Mesenchymal stem cell (in vitro differentiated cells and primary cell): ENCODE measurements at regions not wholly inside any gene's neighbourhood (a gene's known extent, or its start where the extent isn't known, plus 50 kb on each side); places are given as distances from the start of the nearest gene placed in this dataset.

Experiments
- DNase-seq: peaks from one replicate; pipeline ENCODE4 v3.0.0-alpha.2; 2013
- H2AFZ ChIP-seq: one replicate; pipeline ENCODE4 v1.6.1; 2013; ENCODE audit warnings: low read depth, mild to moderate bottlenecking, control low read depth, inconsistent platforms, low read length, moderate library complexity
- H2AK5ac ChIP-seq: 2 replicates; pipeline ENCODE4 v1.6.1; 2013; ENCODE audit warnings: low read length, moderate library complexity, mild to moderate bottlenecking, inconsistent platforms; ENCODE audit not compliant: severe bottlenecking
- H2BK120ac ChIP-seq: one replicate; pipeline ENCODE4 v1.6.1; 2013; ENCODE audit warnings: low read depth, mild to moderate bottlenecking, inconsistent platforms, low read length, moderate library complexity
- H2BK12ac ChIP-seq, 2 experiments: one replicate each; pipeline ENCODE4 v1.6.1; 2013; ENCODE audit warnings: inconsistent platforms in 2 of 2, low read length in 2 of 2, mild to moderate bottlenecking in 2 of 2, moderate library complexity in 2 of 2, control low read depth in 1 of 2
- H2BK15ac ChIP-seq: one replicate; pipeline ENCODE4 v1.6.1; 2013; ENCODE audit warnings: mild to moderate bottlenecking, low read depth, inconsistent platforms; ENCODE audit not compliant: poor library complexity, severe bottlenecking
- H2BK5ac ChIP-seq: 2 replicates; pipeline ENCODE4 v1.6.1; 2013; ENCODE audit warnings: low read depth, mild to moderate bottlenecking, low read length, control low read depth, inconsistent platforms; ENCODE audit not compliant: poor library complexity, severe bottlenecking
- H3K14ac ChIP-seq, 2 experiments: one replicate each; pipeline ENCODE4 v1.6.1; 2013; ENCODE audit warnings: inconsistent platforms in 2 of 2, low read length in 2 of 2, control low read depth in 1 of 2, mild to moderate bottlenecking in 1 of 2, moderate library complexity in 1 of 2
- H3K18ac ChIP-seq, 2 experiments: one replicate each; pipeline ENCODE4 v1.6.1; 2013; ENCODE audit warnings: inconsistent platforms in 2 of 2, low read length in 2 of 2, control low read depth in 1 of 2, low read depth in 1 of 2, mild to moderate bottlenecking in 1 of 2
- H3K23ac ChIP-seq, 2 experiments: one replicate each; pipeline ENCODE4 v1.6.1; 2013; ENCODE audit warnings: inconsistent platforms in 2 of 2, low read length in 2 of 2, mild to moderate bottlenecking in 2 of 2, moderate library complexity in 2 of 2, control low read depth in 1 of 2
- H3K27ac ChIP-seq: 2 replicates; pipeline ENCODE4 v1.5.1; 2013; ENCODE audit warnings: mild to moderate bottlenecking, moderate library complexity, low read length, control low read depth, inconsistent platforms; ENCODE audit not compliant: poor library complexity, severe bottlenecking
- H3K27me3 ChIP-seq, 2 experiments: 2 replicates each; pipeline versions ENCODE4 v1.6.1 to v1.7.0; 2013; ENCODE audit warnings: low read length in 2 of 2, mild to moderate bottlenecking in 2 of 2, moderate library complexity in 2 of 2, control low read depth in 1 of 2, inconsistent platforms in 1 of 2; ENCODE audit not compliant: control insufficient read depth in 1 of 2, insufficient read depth in 1 of 2
- H3K36me3 ChIP-seq, 2 experiments: 2 replicates each; pipeline versions ENCODE4 v1.6.1 to v1.7.0; 2013; ENCODE audit warnings: low read length in 2 of 2, control low read depth in 1 of 2, inconsistent platforms in 1 of 2, low read depth in 1 of 2, mild to moderate bottlenecking in 1 of 2; ENCODE audit not compliant: insufficient read depth in 2 of 2, control insufficient read depth in 1 of 2
- H3K4ac ChIP-seq, 2 experiments: one replicate each; pipeline ENCODE4 v1.6.1; 2013; ENCODE audit warnings: inconsistent platforms in 2 of 2, low read length in 2 of 2, mild to moderate bottlenecking in 2 of 2, moderate library complexity in 2 of 2, control low read depth in 1 of 2, low read depth in 1 of 2
- H3K4me1 ChIP-seq: 2 replicates; pipeline ENCODE4 v1.6.1; 2013; ENCODE audit warnings: low read depth, low read length, control low read depth; ENCODE audit not compliant: control insufficient read depth, insufficient read depth
- H3K4me2 ChIP-seq: 2 replicates; pipeline ENCODE4 v1.6.1; 2013; ENCODE audit warnings: low read length, mild to moderate bottlenecking, inconsistent platforms; ENCODE audit not compliant: poor library complexity, severe bottlenecking
- H3K4me3 ChIP-seq, 2 experiments: 2 replicates each; pipeline versions ENCODE4 v1.5.1 to v1.7.0; 2013; ENCODE audit warnings: low read length in 2 of 2, mild to moderate bottlenecking in 2 of 2, control low read depth in 1 of 2, low read depth in 1 of 2; ENCODE audit not compliant: insufficient read depth in 1 of 2
- H3K79me1 ChIP-seq: replicated peaks from 2 replicates; pipeline ENCODE4 v1.6.1; 2013; ENCODE audit warnings: mild to moderate bottlenecking, control low read depth, low read length, inconsistent platforms; ENCODE audit not compliant: poor library complexity, severe bottlenecking
- H3K9ac ChIP-seq: 2 replicates; pipeline ENCODE4 v1.7.0; 2013; ENCODE audit warnings: mild to moderate bottlenecking, low read length, moderate library complexity
- H3K9me3 ChIP-seq: 2 replicates; pipeline ENCODE4 v1.7.0; 2013; ENCODE audit warnings: mild to moderate bottlenecking, low read length; ENCODE audit not compliant: control insufficient read depth
- H4K8ac ChIP-seq: one replicate; pipeline ENCODE4 v1.6.1; 2013; ENCODE audit warnings: inconsistent platforms, mild to moderate bottlenecking, low read length, moderate library complexity
- H4K91ac ChIP-seq: one replicate; pipeline ENCODE4 v1.6.1; 2013; ENCODE audit warnings: mild to moderate bottlenecking, low read length, inconsistent platforms
- WGBS: methylation state at CpG from one replicate; pipeline ENCODE4 v1.1.7; 2013; ENCODE audit warnings: mixed read lengths; 5-methylcytosine and 5-hydroxymethylcytosine counted together

DNA sequence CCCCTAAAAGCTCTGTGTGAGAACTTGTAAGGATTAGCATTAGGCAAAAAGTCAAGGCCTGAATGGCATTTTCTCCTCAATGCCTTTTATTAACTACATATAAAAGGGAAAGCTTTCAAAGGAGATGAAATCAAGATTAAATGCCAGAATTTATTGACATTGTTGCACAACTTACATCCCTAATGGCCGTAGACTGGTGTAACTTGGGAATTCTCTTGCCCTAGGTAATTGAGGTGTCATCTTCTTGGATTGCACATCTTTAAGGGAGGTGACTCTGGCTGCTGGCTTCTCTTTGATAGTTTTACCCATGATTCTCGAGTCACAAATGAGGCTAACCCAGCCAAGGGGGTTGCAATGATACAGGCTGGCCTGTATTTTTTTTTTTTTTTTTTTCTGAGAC lies 249.1 kb downstream of the TBL1XR1 start:
- Histone ChIP-seq H2BK12ac (no peak overlapping the region), H2BK15ac (no peak overlapping the region), H3K14ac (no peak overlapping the region), H4K8ac (no peak overlapping the region), H3K4me3 (no peak overlapping the region), H3K18ac (no peak overlapping the region), H3K9me3 (no peaks in the 10 kb centered on the region), H3K4me1 (peaks cover 6% of the 10 kb centered on the region), H3K4me2 (no peak overlapping the region), H3K27ac (no peak overlapping the region), H2BK120ac (no peak overlapping the region), H3K36me3 (no peaks in the 10 kb centered on the region), H3K9ac (no peak overlapping the region), H2BK5ac (no peak overlapping the region), H2AK5ac (no peak overlapping the region), H3K4ac (no peak overlapping the region), H3K79me1 (no peaks in the 10 kb centered on the region), H2AFZ (no peak overlapping the region), H4K91ac (no peak overlapping the region), H3K23ac (no peak overlapping the region), H3K27me3 (no peaks in the 10 kb centered on the region)
- 84% methylated on average over 2 of the region's 2 CpGs for WGBS
- no peak for DNase-seq

DNA sequence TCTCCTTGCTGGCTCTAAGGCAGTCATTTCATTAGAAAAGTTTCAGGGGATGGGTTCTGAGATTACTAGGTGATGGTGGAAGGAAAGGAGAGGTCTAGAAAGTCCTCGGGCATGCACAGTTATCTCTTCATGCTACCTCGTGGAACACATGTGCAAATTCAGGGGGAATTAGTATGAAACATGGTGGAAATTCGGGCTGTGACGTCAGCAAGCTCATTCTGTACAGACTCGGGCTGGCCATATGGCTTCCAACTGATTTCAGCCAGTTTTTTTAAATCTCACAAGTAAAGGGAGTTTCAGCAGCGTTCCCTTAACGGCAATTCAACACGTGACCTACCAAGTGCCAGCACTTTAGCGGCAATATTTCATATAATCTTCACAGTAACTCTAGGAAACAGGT lies 251.1 kb downstream of the TBL1XR1 start:
- Histone ChIP-seq H2BK5ac (no peak overlapping the region), H3K4me2 (no peak overlapping the region), H3K4ac (no peak overlapping the region), H4K8ac (no peak overlapping the region), H3K23ac (no peak overlapping the region), H3K9ac (no peak overlapping the region), H3K27ac (no peak overlapping the region), H2AFZ (no peak overlapping the region), H3K4me3 (no peak overlapping the region), H2BK120ac (no peak overlapping the region), H2BK15ac (no peak overlapping the region), H3K14ac (no peak overlapping the region), H2BK12ac (no peak overlapping the region), H3K4me1 (peaks cover 2% of the 10 kb centered on the region), H4K91ac (no peak overlapping the region), H3K36me3 (no peaks in the 10 kb centered on the region), H3K79me1 (no peaks in the 10 kb centered on the region), H3K27me3 (no peaks in the 10 kb centered on the region), H3K18ac (no peak overlapping the region), H2AK5ac (no peak overlapping the region), H3K9me3 (no peaks in the 10 kb centered on the region)
- WGBS = 90% methylated on average over 9 of the region's 9 CpGs
- DNase-seq = no peak

DNA sequence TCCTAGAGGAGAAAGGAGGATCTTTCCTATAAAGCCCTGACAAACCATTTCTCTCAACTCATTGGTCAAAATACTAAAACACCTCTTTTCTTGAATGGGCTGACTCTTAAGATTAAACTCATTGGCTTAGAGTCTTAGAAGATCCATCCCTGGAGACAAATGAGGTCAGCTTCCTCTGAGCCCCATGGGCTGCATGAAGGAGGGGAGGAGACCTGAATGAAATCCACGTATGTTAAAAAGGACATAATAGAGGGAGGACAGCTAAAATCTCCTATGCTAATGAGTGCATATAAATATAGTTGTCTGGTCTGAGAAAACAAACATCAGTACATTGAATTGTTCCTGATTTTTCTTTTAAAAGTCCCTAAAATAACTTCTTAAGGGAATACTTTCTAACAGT lies 255.0 kb downstream of the TBL1XR1 start:
- Histone ChIP-seq H2BK120ac (no peak overlapping the region), H2AFZ (no peak overlapping the region), H2AK5ac (no peak overlapping the region), H3K9ac (peak overlapping the region; percentile 11), H3K9me3 (no peaks in the 10 kb centered on the region), H3K14ac (no peak overlapping the region), H3K36me3 (no peaks in the 10 kb centered on the region), H4K91ac (no peak overlapping the region), H3K4me1 (no peaks in the 10 kb centered on the region), H3K79me1 (no peaks in the 10 kb centered on the region), H3K23ac (no peak overlapping the region), H3K27ac (no peak overlapping the region), H2BK15ac (no peak overlapping the region), H3K4me3 (no peak overlapping the region), H3K4ac (no peak overlapping the region), H2BK5ac (no peak overlapping the region), H2BK12ac (no peak overlapping the region), H4K8ac (no peak overlapping the region), H3K4me2 (no peak overlapping the region), H3K27me3 (no peaks in the 10 kb centered on the region), H3K18ac (no peak overlapping the region)
- DNase-seq = no peak
- WGBS = 83% methylated on average over 1 of the region's 1 CpG

DNA sequence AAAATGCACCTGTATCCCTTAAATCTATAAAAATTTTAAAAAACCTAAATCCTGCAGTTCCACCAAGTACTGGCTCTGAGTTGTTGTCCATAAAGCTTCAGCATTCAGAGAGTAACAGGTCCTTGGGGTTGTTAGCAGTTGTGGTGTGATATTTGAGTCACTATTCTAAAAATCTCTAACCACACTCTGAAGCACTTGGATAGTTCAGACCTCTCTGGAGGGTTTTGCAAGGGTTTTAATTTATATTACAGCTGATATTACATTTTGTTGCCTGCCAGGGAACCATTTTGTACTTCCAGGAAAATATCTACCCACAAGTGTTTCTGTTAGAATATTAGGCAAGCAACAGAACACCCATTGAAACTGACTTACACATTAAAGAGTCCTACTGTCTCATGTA lies 255.6 kb downstream of the TBL1XR1 start:
- Histone ChIP-seq H3K27ac (no peak overlapping the region), H3K9me3 (no peaks in the 10 kb centered on the region), H3K4me2 (no peak overlapping the region), H4K8ac (no peak overlapping the region), H3K9ac (peak overlapping the region; percentile 11), H3K23ac (no peak overlapping the region), H3K4ac (no peak overlapping the region), H3K18ac (no peak overlapping the region), H3K4me3 (no peak overlapping the region), H3K36me3 (no peaks in the 10 kb centered on the region), H2BK15ac (no peak overlapping the region), H2BK12ac (no peak overlapping the region), H2BK120ac (no peak overlapping the region), H2AK5ac (no peak overlapping the region), H3K14ac (no peak overlapping the region), H3K79me1 (no peaks in the 10 kb centered on the region), H2BK5ac (no peak overlapping the region), H2AFZ (no peak overlapping the region), H3K27me3 (no peaks in the 10 kb centered on the region), H4K91ac (no peak overlapping the region), H3K4me1 (no peaks in the 10 kb centered on the region)
- no peak for DNase-seq
